Skin of body (tissue), 1 donor: ENCODE measurements at regions not wholly inside any gene's neighbourhood (a gene's known extent, or its start where the extent isn't known, plus 50 kb on each side); places are given as distances from the start of the nearest gene placed in this dataset.

Source experiments
- DNase-seq: peaks from one replicate; lab custom pipeline; 2025; lab: John Stamatoyannopoulos, UW

DNA sequence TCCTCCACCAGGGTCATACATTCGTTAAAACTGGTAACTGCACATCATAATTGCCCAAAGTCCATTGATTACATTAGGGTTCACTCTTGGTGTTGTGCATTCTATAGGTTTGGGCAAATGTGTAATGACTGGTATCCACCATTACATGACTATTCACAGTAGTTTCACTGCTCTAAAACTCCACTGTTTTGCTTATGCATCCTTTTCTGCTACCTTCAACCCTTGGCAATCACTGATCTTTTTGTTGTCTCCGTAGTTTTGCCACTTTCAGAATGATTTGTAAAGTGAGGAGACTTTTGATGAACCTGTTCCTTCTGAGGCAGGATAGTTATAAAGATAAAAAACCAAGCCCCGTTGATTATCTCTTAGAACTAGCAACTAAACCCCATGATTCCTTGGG lies 187.3 kb upstream of the MCHR2 start:
- DNase-seq = no peak

DNA sequence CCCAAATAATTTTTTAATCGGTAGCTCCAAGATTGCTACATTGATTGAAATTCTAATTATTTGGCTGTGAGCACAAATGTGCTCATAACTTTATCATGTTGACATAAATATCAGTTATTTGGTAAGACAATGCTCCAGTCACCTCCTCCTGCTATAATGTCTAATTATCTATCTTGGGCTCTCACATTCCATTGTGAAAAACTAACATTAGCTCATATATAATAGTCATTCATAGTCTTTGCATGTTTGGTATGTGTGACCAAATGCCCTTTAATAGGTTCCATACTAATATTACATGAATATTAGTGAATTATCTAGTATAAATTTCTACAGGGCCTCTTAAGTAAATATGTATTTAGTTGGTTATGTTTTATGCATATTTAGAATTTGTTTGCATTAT lies 185.6 kb upstream of the MCHR2 start:
- no peak for DNase-seq

DNA sequence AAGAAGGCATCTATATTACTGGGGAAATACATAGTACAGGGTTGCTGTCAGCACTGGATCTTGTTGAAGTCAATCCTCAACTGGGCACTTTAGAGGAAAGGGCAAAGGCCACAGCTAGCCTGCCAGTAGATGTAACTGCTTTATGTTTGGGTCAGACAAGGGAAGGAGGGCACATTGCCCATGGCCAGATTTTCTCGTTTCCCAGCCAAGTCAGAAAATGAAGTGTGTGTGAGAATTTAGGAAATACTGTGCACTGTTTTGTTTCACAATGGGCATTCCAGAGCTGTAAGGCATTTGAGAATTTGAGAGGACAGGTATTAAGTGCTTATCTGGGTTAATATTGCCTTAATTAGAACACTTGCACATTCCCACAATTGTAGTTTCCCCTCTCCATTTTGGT lies 183.9 kb upstream of the MCHR2 start:
- no peak for DNase-seq

DNA sequence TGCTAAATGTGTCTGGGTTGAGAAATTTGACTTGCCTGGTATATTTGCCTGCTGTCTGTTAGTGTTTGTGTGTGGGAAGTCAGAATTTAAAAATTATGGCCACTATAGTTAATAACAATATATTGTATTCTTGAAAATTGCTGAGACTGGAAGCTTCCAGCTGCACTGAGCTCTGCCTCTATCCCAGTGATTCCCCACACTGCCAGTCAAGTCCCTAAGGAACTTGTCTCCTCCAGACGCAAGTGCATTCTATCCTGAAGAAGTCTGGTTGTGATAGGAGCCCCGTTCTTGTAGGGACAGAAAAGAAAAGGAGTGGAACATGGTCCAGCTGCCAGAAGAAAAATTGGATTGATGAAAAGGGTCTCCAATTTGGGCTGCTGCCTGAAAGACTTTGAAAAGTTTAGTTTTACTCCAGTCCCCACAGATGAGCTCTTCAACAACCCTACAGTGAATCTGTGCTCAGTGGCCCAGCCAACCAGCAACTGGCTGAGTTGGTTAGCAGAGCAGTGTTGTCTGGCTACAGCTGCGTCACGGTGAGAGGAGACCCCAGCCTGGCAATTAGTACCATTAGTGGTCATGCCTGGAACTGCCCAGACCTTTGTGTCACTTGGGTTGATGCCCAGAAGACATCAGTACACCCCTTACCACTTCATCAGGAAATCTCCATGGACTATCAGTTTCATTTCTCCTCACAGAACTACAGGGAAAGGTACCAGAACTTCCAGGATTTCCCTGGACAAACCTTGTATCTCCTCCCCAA lies 183.1 kb upstream of the MCHR2 start:
- no peak for DNase-seq

DNA sequence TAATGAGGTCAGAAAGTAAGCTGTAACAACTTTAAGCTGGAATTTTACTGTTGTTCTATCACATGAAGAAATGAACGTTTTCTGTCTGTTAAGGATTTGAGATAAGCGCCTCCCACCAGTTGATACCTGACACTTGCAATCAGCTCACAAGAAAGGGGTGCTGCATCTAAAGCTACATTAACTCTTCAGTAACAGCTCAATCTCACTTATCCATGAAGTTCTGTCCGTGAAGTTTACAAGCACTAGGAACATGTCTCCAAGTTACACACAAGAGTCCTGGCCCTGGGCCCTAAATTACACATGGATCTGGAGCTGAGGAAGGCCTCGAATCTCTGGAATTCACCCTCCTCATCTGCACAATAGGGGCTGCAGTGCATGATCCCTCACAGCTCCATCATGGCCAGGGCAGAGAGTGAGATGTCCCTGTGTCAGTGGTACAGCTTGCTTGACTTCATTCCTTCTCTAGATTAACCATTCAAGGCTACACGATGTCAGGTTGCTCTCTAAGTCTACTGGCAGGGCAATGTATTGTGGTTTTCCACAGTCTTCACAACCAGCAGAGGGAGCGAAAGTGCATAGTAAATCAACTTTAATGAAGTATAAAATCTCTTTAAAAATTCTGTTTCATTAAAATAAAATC lies 182.4 kb upstream of the MCHR2 start:
- peak; percentile 23 for DNase-seq

DNA sequence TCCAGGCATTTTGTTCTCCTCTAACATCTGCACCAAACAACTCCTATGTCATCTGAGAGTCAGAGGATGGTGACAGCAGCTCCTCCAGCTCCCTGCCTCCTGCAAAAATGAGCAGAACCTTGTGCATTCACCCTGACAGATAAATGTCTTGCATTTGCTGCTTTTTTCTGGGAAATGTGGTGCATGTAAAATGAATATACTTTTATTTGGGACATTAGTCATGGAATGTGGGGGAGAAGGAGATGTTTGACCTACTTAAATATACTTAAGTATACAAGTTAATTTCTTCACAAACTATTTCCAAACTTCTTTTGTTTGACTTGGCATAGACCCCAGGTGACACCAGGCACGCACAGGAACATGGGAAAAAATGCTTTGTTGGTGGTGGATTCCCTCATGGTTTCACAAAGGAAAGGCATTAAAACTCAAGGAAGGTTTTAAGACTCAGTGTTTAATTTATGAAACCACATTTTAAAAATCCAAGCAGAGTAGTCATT lies 181.8 kb upstream of the MCHR2 start:
- DNase-seq = no peak

DNA sequence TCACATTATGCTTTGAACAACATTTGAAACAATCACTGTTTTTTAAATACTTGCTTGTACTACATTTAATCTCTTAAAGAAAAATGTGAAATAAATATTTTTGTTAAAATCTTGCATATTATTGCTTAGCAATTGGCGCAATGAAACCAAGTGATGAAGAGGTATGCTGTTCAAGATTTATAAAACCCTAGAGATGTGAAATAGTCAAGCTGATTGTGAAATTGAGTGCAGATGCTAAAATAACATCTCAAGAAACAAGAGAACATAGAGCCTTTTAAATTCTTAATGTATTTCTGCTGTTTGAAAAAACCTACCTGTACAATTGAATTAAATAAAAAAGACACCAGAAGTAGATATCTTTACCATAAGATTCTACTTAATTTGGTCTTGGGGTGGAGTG lies 179.2 kb upstream of the MCHR2 start:
- no peak for DNase-seq

DNA sequence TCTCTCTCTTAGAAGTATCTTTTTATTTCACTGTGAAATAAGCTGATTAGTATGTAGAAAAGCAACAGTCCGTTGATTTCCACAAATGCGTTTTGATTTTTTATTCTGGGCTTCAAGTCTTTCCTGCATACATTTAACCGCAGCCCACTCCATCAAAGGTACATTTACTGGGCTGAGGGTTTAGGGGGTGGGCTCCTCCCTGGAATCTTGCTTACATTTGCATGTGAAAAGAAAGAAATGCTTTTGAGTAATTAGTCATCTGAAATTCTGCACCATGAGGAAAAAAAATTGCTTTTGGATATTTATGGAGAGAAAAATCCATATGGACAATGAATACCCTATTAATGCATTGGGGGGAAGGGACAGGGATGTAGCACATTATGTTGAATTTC lies 178.3 kb upstream of the MCHR2 start:
- no peak for DNase-seq

DNA sequence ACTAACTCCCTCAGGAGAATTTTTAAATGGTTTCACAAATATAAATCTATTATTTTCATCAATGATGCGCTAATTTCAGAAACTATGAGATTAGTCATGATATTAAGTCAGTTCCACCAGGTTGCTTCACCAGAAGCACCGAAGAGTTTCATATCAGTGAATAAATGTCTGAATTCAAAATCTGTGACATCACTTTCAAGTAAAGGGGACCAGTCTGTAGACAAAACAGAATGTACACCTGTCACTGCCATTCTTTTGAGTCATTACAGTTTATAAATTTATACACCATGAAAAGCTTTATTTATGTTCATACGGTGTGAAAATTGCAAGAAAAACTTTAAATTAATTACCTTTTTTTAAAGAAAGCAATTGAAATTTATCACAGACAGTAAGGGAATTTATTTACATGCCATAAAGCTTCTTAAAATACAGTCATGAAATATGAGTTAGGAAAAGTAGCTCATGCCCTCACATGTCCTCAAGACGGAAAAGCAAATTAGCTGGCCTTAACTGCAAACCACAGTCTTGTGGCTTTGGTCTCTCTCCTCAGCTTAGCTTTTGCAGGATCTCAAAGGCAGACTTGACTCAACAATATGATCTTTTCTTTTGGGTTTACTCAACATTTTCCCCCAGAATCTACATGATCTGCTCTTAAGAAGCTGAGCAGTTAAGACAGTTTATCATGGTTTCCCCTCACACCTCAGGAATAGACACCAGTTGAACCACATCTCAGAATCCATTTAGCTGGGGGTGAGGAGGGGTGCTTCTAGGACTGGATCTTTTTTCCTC lies 177.7 kb upstream of the MCHR2 start:
- DNase-seq = no peak

DNA sequence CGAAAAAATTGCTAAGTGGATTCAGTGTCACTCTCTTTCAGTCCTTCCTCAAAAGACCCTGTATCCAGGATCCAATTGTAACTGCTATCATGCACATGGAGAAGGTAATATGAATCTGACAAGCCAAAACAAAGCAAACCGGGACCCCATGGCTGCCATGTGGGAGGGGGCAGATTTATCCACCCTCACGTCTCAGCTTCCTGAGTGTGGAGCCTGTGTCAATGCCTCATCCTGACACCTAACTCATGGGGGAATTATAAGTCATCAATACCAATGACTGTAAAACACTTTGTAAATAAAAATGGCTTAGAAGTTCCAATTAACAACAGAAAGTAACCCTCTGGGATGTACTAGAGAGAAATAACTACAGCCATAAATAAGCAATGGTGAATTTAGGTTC lies 174.1 kb upstream of the MCHR2 start:
- no peak for DNase-seq

DNA sequence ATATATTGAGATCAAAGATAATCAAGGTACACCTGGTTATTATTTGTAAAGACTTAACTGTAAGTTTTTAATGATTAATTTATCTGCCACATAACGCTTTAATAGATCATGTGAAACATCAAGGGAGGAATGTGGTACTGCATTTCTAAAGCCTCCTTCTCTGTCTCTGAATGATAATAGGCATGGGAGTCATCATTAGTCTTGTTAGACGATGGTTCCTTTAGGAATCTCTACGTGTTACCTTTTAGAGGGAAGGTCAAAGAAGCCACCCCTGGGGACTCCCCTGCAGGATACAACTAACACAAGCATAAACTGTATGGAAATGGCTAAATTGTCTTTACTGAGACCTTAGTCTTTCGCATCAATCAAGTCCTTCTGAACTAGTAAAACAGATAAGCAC lies 173.6 kb upstream of the MCHR2 start:
- no peak for DNase-seq

DNA sequence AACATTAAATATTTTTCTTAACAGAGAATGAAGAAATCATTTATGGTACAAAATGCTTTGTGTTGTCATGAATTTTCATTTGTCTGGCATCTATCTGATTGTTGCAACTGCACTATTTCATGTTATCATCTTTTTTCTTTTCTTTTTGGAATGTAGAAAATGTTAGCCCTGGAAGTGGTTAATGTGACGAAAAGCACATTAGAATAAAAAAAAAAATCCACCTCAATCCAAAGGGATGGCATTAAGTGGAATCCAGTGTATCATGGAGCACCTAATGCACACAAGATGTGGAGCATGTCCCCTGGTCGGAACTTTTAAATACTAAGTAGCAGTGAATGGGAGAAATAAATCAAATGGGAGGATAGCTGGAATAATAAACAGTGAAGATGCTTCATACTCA lies 172.9 kb upstream of the MCHR2 start:
- no peak for DNase-seq

DNA sequence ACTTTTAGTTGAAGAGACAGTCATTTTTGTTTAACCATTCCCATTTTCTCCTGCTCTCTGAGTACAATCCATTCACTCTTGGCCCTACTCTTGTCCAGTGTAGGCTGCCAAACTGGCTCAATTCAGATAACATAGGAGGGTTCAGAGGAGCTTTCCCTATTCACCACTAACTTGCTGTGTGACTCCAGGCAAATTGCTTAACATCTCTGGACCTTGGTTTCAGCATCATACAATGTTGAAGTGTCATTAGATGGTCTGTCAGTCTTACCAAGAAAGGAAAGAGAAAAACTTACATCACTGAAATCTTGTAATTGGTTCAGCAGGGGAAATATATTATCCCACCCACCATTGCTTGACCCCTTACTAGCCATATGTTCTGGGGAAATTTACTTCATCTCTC lies 171.4 kb upstream of the MCHR2 start:
- DNase-seq = no peak

DNA sequence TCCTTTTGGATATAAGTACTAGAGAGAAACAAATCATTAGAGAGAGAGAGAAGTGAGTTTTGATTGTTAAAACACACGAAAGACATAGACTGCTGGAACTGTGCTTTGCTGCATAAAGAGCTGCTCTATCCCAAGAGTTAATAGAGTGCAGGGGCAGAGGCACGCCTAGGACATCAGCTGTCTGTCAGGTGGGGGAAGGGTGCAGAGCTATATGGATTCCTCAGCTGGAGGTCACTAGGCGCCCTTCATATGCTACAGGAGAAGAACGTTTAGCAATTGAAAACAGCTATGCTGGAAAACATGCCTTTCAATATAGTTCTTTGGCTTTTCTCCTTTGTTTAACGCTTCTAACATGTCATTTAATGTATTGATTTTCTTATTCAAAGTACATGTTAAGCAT lies 169.0 kb upstream of the MCHR2 start:
- no peak for DNase-seq

DNA sequence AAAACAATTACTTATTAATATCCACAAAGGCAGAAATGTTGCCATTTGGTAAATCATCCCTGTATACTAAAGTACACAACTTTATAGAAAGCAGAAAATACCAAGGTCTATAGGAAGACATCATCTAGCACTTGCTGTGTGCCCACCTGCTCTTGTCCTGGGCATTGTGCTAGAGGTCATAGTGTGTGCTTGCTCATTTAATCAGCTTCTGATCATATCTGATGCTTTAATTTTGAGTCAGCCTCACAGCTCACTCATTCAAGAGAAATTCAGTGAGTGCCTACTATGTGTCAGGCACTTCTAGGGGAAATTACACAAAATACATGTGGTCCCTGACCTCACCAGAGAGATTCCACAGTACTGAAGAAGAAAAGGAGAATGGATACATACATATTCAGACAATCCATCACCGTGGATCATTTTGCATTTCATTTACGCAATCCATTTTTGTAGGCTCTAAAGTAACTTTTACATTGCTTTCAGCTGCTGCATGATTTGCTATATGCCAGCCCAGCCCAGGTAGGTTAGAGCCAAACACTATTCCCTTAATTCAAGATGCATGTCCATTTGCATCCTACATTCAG lies 167.9 kb upstream of the MCHR2 start:
- no peak for DNase-seq

DNA sequence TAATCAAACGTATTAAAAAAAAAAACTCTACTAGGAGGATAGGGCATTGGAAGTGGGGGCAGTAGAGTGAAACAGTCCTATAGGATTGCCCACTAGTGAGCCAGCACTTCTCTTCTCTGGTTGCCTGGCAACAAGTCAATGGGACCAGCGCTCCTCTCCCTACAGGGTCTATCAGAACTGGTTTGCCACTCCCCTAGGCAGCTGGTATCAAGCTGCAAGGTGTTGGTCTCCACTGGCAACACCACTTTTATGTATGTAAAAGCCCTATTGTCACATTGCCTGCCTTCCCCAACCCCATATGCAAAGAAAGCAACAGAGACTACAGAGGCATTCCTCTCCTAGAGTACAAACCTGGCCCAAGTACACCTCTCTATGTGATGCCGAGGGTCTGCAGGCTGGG lies 166.9 kb upstream of the MCHR2 start:
- no peak for DNase-seq

DNA sequence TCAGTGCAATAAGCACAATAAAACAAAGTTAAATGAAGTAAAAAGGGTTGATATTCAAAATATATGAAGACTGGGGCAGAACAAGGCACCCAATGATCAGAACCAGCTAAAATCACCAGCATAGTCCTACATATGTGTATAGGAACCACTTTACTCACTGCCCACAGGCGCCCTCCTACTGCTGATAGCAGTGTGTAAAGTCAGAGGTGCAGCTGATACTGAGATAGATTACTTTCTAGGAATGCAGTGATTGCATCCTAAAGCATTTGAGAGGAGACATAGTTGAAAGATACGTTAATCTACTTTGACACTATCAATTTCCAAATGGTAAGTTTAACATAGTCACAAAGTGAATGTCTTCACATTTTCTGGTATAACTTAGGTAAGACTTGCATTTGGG lies 161.1 kb upstream of the MCHR2 start:
- DNase-seq = no peak

DNA sequence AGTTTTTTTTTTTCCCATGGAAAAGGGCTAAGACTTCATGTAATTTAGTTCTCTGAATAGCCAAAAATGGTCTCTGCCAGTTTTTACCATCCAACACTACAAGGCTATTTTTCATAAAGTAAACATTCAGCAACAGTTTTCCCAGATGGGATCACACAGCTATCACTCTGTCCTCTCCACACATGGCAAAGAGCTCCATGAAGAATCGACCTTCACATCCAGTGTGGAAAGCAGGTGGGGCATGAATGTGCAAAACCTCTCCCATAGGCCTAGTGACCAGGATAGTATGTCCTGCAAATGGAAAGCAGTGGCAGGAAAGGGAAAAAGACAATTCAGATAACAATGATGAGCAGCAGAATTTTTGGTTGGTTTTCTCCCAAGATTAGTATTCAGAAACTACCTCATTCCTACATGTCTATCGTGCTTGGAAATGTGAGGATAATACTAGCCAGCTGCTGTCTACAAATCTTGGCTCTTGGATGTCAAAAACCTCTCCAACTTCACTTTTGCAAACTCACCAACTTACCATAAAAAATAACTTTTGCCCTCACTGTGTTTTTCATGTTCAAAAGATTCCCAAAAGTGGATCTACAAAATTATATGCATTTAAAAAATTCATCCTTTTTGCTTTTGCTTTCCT lies 159.7 kb upstream of the MCHR2 start:
- no peak for DNase-seq

DNA sequence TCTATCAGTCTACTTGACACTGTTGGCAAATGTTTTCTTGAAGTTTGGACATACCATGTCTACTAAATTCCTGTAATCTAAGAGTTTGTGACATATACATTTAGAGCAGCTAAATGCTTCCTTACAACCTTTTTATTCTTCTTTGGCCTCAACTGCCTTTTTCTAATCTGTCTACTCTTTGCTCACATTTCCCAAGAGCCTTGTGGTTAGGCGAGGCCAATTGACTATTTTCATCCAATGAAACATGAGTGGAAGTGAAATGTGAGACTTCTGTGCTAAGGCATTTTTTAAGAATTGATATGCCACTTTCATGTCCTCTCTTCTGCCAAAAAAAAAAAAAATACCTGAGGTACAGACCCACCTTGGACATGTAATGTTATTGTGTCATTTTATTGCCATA lies 158.2 kb upstream of the MCHR2 start:
- DNase-seq = no peak

DNA sequence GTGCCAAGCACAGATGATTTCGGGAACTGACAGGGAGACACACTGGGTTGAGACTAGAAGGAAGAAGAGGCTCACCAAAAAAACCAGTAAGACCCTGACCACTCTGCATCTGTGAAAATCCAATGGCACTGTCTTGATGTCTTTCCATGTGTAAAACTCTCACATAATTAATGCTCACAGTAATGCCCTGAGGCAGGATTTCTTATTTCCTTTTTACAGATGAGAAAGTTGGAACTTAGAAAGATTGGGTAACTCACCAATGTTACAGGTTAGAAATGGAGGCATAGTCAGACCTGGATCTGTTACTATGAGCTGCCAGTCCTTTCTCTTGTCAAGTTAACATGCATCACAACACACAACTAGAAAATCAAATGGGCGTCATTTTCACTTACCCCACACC lies 151.0 kb upstream of the MCHR2 start:
- DNase-seq = no peak

DNA sequence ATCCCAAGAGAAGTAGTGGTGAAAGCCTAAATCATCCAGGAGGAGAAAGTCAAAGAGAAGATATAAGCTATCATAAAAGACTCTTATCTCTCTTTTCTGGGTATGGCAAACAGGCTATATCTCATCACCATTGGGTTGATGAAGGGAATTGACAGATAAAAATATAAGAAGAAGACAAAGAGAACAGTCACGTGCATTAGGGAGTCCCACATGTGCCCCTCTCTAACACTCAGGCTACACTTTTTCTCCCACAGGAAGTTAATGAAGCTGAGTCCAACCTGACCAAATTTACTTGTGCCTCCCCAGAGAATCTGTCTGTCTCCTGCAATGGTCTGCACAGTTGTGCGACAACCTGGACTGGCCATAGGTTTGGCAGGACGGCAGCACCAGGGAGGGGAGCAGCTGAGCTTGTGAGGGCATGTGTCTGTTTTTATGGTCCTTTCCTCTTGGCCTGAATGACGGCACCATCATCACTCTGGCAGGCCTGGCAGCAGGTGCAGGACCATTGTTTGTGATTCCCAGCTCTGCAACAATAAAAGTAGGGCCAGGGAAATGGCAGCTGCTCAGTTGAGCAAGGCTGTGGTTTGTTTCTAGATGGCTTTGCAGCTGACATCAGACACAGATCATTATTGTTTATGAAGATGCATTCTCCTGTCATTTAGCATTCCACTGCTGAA lies 144.5 kb upstream of the MCHR2 start:
- no peak for DNase-seq
